BE2C (cell line): ENCODE measurements at regions not wholly inside any gene's neighbourhood (a gene's known extent, or its start where the extent isn't known, plus 50 kb on each side); places are given as distances from the start of the nearest gene placed in this dataset.
"Not testable (repeated sequence)": the region's sequence is repeated elsewhere in the genome, so short reads cannot be mapped to it uniquely, and the experiment has no call there.

Source experiments
- DNase-seq: peaks from one replicate; pipeline ENCODE4 v3.0.0-alpha.2; 2020
- H3K27me3 ChIP-seq: fragments of 250-450 bp; sonication (Bioruptor Pico); 2 replicates; pipeline ENCODE4 v1.5.1; 2020; ENCODE audit warnings: mild to moderate bottlenecking
- H3K36me3 ChIP-seq: fragments of 250-450 bp; sonication (Bioruptor Pico); 2 replicates; pipeline ENCODE4 v1.5.1; 2020; ENCODE audit warnings: mild to moderate bottlenecking
- H3K4me1 ChIP-seq: fragments of 250-450 bp; sonication (Bioruptor Pico); 2 replicates; pipeline ENCODE4 v1.5.1; 2020
- H3K4me3 ChIP-seq: 2 replicates; pipeline ENCODE4 v1.5.1; 2011; ENCODE audit warnings: low read depth, low read length
- H3K9me3 ChIP-seq: fragments of 250-450 bp; sonication (Bioruptor Pico); 2 replicates; pipeline ENCODE4 v1.5.1; 2020
- CTCF ChIP-seq: IDR thresholded peaks from 2 replicates; pipeline ENCODE4 v1.5.1; 2012; ENCODE audit warnings: mild to moderate bottlenecking, low read depth, low read length

GRCh38 chr20:48120120-48120519 lies 334.8 kb upstream of the SULF2 start:
- no peak for TF ChIP-seq CTCF
- Histone ChIP-seq H3K4me1 (no peaks in the 10 kb centered on the region), H3K4me3 (no peak overlapping the region), H3K9me3 (no peaks in the 10 kb centered on the region), H3K27me3 (no peaks in the 10 kb centered on the region), H3K36me3 (no peaks in the 10 kb centered on the region)
- DNase-seq, result no peak

- not testable (repeated sequence) for DNase-seq
Measured at GRCh38 chr20:48119389-48119788, 334.1 kb upstream of the SULF2 start.

GRCh38 chr20:48115502-48115901 lies 330.2 kb upstream of the SULF2 start:
- Histone ChIP-seq H3K4me1 (no peaks in the 10 kb centered on the region), H3K36me3 (no peaks in the 10 kb centered on the region), H3K9me3 (no peaks in the 10 kb centered on the region), H3K4me3 (no peak overlapping the region), H3K27me3 (no peaks in the 10 kb centered on the region)
- no peak for TF ChIP-seq CTCF
- DNase-seq, result no peak

More at GRCh38 chr20:48119389-48119788, 334.1 kb upstream of the SULF2 start:
- not testable (repeated sequence) for H3K36me3 ChIP-seq, H3K9me3 ChIP-seq, H3K27me3 ChIP-seq, H3K4me3 ChIP-seq, H3K4me1 ChIP-seq

- H3K36me3 ChIP-seq, result no peaks in the 10 kb centered on the region
- no peaks in the 10 kb centered on the region for H3K4me1 ChIP-seq
- no peaks in the 10 kb centered on the region for H3K9me3 ChIP-seq
- DNase-seq, result no peak
- TF ChIP-seq CTCF, result no peak
- H3K4me3 ChIP-seq, result no peak overlapping the region
- no peaks in the 10 kb centered on the region for H3K27me3 ChIP-seq
Measured at GRCh38 chr20:48107560-48107959, 322.3 kb upstream of the SULF2 start.

GRCh38 chr20:48106428-48106827 lies 321.1 kb upstream of the SULF2 start:
- H3K36me3 ChIP-seq, result no peaks in the 10 kb centered on the region
- no peak overlapping the region for H3K4me3 ChIP-seq
- DNase-seq, result no peak
- H3K9me3 ChIP-seq, result no peaks in the 10 kb centered on the region; the same call in 1 of the 2 replicates
- no peak for TF ChIP-seq CTCF
- no peaks in the 10 kb centered on the region for H3K27me3 ChIP-seq
- no peaks in the 10 kb centered on the region for H3K4me1 ChIP-seq

- no peak for TF ChIP-seq CTCF
- Histone ChIP-seq H3K9me3 (no peaks in the 10 kb centered on the region; the same call in 1 of the 2 replicates), H3K4me1 (no peaks in the 10 kb centered on the region), H3K4me3 (no peak overlapping the region), H3K27me3 (no peaks in the 10 kb centered on the region), H3K36me3 (no peaks in the 10 kb centered on the region)
- no peak for DNase-seq
Measured at GRCh38 chr20:48105526-48105925, 320.2 kb upstream of the SULF2 start.

GRCh38 chr20:48102931-48103660 lies 317.8 kb upstream of the SULF2 start:
- no peak for TF ChIP-seq CTCF
- Histone ChIP-seq H3K27me3 (no peaks in the 10 kb centered on the region), H3K4me1 (no peaks in the 10 kb centered on the region), H3K4me3 (no peak overlapping the region), H3K36me3 (no peaks in the 10 kb centered on the region), H3K9me3 (no peaks in the 10 kb centered on the region; the same call in 1 of the 2 replicates)
- no peak for DNase-seq
